GM19463 (cell line): ENCODE measurements at regions not wholly inside any gene's neighbourhood (a gene's known extent, or its start where the extent isn't known, plus 50 kb on each side); places are given as distances from the start of the nearest gene placed in this dataset.
"Not testable (repeated sequence)": the region's sequence is repeated elsewhere in the genome, so short reads cannot be mapped to it uniquely, and the experiment has no call there.

Experiments used
- ATAC-seq: cut with Tn5 transposase; IDR thresholded peaks from one replicate; pipeline ENCODE4 v1.9.1; 2021; ENCODE audit warnings: mild to moderate bottlenecking, moderate library complexity; ENCODE audit not compliant: unreplicated experiment

GRCh38 chr1:60866226-60866900 is 216.0 kb upstream of the NFIA start:
- ATAC-seq: no peak

DNA sequence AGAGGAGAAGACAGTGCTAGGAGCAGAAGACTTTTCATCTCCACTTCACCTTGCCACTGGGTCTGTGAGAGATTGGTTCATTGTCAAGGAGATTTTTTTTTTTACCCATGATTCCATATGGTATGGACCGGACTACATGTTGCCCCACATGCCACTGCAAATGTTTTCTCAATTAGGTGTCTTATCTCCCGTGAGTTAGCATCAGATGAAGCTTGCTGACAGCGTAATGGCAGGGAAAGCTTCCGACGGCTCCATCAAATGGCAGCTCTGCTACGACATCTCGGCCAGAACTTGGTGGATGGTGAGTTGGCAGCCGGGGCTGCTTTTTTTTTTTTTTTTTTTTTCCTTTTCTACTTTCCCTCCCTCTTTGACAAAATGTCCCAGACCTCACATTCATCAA is 217.2 kb upstream of the NFIA start:
- ATAC-seq: no peak

- no peak for ATAC-seq
Measured at GRCh38 chr1:60864722-60865121, 217.6 kb upstream of the NFIA start.

- no peak for ATAC-seq
Measured at GRCh38 chr1:60863131-60863530, 219.2 kb upstream of the NFIA start.

DNA sequence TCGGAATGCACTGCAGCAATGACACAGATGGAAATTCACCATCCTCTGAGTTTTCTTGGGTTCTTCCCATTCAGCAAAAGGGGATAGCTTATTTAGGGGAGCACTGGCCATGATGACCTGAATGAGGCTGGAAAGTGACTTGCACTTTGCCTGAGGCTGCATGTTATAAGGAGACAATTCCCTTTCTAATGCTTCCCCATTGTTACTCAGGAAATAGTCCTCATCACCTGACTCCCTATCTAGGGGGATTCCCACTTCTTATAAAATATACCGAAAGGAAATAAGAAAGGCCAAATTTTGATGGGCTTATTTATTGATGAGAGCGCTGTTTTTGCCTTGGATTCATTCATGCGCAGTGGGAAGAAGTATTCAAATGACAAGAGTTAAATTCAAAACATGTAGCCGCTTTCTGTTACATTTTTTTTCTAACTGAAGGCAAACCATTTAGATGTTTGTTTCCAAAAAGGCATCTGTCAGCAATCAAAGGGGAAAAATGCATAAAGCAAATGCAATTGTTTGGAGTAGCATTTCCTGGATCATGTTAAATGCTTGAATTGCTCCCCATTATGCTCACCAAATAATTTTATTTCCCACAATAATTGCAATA is 220.3 kb upstream of the NFIA start:
- ATAC-seq: no peak

DNA sequence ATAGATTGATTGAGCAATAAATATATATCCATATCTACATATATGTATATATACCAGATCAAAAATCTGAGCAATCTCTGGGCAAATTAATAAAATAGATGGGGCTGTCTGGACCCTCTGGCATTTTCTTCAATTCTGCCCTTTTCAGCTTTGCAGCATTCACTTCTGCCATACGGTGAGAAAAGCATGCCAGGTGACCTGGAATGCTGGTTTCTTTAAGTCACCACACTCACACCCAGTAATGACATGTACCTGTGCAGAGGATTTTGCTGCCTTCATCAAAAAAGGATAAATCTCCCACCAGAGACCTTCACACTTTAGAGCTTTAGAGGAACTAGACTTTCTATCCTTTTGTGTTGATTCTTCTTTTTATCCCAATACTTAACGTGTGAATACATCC is 223.2 kb upstream of the NFIA start:
- ATAC-seq: no peak

DNA sequence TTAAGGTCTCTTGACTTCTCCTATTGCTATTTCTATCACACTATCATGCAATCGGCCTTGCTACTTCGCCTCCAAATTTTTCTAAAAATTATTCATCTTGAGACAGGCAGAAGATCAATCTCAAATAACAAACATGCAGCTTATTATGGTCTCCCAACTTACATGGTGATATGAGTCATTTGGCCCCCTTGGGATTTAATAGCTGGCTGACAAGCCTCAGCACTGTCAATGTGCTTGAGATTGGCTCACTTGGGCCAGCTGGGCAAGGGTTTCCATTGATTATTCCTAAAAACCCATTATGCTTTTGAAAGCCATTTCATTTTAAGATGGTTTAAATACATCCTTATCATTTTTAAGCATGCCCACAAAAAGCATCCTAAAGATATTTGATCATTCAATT is 224.5 kb upstream of the NFIA start:
- no peak for ATAC-seq

DNA sequence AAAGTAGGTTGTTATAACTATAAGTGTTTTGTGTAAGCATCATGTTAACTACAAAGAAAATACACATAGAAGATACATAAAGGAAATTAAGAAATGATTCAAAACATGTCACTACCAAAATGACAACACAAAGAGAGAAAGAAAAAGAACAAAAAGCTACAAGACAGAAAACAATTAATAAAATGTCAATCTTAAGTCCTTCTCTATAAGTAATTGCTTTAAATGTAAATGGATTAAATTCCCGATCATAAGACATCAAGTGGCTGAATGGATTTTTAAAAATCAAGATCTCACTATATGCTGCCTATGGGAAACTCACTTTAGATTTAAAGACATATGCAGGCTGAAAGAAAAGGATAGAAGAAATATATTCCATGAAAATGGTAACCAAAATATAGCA is 232.3 kb upstream of the NFIA start:
- no peak for ATAC-seq

DNA sequence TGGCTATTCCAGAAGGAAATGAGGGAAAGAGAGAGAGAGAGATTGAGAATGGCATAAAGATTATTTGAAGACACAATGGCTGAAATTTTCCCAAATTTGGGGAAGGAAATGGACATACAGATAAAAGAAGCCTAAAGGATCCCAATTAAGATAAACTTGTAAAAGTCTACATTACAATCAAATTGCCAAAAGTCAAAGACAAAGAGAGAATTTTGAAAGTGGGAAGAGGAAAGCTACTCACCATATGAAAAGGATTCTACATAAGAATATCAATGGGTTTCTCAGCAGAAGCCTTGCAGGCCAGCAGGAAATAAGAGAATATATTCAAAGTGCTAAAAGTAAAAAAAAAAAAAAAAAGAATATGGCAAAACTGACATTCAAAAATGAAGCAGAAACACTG is 233.0 kb upstream of the NFIA start:
- no peak for ATAC-seq

DNA sequence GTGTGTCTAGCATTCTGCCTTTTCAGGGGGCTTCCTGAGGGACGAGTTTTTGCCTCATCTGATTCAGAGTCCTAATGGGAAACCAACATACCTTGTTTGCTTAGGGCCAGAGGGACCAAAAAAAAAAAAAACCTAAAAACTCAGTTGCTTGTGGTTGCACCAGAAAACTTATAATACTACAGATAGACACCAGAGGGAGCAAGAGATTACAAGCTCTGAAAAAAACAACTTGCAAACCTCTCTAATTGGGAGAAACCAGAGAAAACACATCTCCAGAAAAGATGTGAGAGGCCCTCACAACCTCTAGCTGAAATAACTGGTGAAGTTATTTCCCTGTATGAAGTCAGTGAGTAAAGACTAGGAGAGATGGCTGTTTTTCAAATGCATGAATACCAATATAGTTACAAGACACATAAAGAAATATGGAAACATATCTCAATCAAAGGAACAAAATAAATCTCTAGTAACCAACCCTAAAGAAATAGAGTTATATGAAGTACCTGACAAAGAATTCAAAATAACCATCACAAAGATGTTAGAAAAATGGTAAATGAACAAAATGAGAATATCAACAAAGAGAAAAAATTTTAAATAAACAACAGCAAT is 233.7 kb upstream of the NFIA start:
- no peak for ATAC-seq

DNA sequence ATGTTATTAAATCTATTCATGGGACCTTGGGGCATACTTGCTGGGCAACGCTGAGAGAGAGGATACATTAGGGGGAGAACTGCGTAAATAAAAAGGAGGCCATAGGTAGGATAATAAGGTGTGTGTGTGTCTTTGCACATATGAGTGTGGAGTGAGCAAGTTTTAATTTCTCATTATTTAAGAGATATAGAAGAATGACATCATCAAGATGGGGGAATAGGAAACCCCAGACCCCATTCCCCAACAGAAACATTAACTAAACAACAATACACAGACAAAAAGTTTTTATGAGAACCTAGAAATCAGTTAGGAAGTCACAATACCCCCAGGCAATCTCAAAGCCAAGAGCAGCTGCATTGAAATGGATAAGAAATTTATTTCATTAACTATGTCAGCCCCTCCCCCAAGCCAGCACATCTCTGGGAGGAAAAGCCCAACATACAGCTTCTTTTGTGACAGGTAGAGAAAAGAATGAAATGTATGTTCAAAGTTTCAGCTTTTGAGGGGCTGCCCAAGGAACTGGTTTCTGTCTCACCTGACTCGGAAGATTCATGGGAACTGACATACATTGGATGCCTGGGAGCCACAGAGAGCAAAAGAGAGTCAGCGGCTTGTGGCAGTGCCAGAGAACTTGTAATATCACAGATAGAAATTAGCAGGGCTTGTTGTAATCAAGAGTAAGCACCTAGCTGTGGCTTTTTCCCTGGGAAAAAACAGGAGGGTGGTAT is 234.3 kb upstream of the NFIA start:
- no peak for ATAC-seq

- ATAC-seq: no peak
Measured at GRCh38 chr1:60847391-60847790, 235.0 kb upstream of the NFIA start.

DNA sequence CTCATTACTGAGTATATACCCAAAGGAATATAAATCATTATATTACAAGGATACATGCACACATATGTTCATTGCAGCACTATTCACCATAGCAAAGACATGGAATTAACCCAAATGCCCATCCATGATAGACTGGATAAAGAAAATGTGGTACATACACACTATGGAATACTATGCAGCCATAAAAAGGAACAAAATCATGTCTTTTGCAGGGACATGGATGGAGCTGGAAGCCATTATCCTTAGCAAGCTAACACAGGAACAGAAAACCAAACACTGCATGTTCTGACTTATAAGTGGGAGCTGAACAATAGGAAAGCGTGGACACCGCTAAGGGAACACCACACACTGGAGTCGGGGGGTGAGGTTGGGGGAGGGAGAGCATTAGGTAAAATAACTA is 236.7 kb upstream of the NFIA start:
- ATAC-seq: not testable (repeated sequence)

GRCh38 chr1:60842304-60842703 is 240.1 kb upstream of the NFIA start:
- no peak for ATAC-seq

GRCh38 chr1:60841116-60842046 is 241.0 kb upstream of the NFIA start:
- no peak for ATAC-seq

- not testable (repeated sequence) for ATAC-seq
Measured at GRCh38 chr1:60840476-60840875, 241.9 kb upstream of the NFIA start.

DNA sequence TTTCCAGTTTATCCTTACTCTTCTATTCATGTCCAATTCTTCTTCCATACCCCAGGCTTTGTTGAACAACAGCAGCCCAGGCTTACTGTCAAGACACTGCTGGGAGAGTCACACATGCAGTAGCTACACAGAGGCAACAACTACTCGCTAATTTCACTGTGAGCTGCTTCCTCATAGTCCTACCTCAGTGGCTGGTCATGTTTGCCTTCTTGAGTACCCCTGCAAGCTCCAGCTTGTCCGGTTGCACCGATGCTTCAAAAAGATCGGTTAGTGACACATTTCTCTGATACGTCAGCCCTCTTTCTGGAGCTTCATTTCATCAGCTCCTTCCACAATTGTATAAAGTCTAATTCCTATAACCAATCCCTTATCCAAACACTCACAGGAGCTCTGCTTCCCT is 246.7 kb upstream of the NFIA start:
- ATAC-seq: no peak

DNA sequence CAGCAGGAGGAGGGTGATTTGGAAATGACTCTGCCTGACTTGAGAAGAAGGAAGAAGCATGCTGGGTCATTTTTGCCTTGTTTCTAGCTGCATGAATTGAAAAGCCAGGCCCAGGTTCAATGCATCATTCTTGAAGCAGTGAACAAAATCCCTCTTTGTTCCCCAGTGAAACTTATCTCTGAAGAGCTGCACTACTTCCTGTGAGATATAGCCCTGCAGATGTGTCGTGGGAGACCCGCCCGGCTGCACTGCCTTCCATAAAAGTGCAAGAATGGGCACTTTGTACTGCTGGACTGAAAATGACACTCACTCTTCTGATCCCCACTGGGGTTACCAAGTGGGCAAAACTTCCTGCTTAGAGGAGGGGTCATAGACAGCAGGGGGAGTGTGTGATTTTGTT is 249.2 kb upstream of the NFIA start:
- no peak for ATAC-seq

- no peak for ATAC-seq
Measured at GRCh38 chr1:60832367-60832766, 250.0 kb upstream of the NFIA start.

- ATAC-seq: no peak
Measured at GRCh38 chr1:60831780-60832179, 250.6 kb upstream of the NFIA start.

DNA sequence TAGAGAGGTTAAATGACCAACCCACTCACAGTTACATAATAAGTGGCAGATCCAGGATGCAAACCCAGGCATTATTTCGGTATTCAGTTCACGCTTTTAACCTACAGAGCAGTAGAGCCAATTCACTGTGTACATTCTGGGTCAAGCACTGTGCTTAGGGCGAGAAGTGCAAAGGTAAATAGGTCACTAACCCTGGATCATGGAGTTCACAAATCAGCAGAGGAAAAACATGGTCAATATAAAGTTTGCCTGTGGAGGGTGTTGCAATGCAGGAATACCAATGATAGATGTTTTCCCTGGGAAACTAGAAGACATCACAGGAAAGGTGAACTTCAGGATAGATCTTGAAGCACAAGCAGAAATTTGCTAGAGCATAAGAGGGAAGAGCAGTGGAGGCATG is 253.4 kb upstream of the NFIA start:
- ATAC-seq: no peak
